Gastroesophageal sphincter (tissue), 3 donors: ENCODE measurements at regions not wholly inside any gene's neighbourhood (a gene's known extent, or its start where the extent isn't known, plus 50 kb on each side); places are given as distances from the start of the nearest gene placed in this dataset.

Experiments
- CTCF ChIP-seq, 4 experiments: fragments of 200-600 bp in 2 of 4; fragments of 450-650 bp in 2 of 4; sonication (generic) in 1 of 4; IDR thresholded peaks; one replicate each; pipeline ENCODE4 v1.5.1; 2017 to 2019; ENCODE audit warnings: antibody characterized with exemption in 4 of 4, mild to moderate bottlenecking in 2 of 4, moderate library complexity in 2 of 4
- POLR2A ChIP-seq, 2 donors: fragments of 450-650 bp; IDR thresholded peaks; one replicate each; pipeline ENCODE4 v1.6.1; 2017; ENCODE audit warnings: antibody characterized with exemption in 2 of 2, mild to moderate bottlenecking in 2 of 2, moderate library complexity in 1 of 2

- TF ChIP-seq CTCF (IDR thresholded peaks at IDR 0.05) (no peak), POLR2A (IDR thresholded peaks at IDR 0.05) (no peak)
Observed at GRCh38 chr14:45976001-45976400, 675.6 kb downstream of the RPL10L start.
